WTC11 (cell line): ENCODE measurements at regions not wholly inside any gene's neighbourhood (a gene's known extent, or its start where the extent isn't known, plus 50 kb on each side); places are given as distances from the start of the nearest gene placed in this dataset.

Experiments
- CBFB ChIP-seq: sonication (generic); formaldehyde crosslinking; IDR thresholded peaks from 2 replicates; pipeline ENCODE4 v1.8.1; 2022; ENCODE audit warnings: mild to moderate bottlenecking, low read depth, missing genetic modification reagents
- MAX ChIP-seq: sonication (generic); formaldehyde crosslinking; IDR thresholded peaks from 2 replicates; pipeline ENCODE4 v1.8.0; 2022; ENCODE audit warnings: mild to moderate bottlenecking, missing genetic modification reagents
- NR1H2 ChIP-seq: sonication (generic); formaldehyde crosslinking; IDR thresholded peaks from 2 replicates; pipeline ENCODE4 v1.9.0; 2021; ENCODE audit warnings: mild to moderate bottlenecking, moderate library complexity, missing genetic modification reagents
- RELA ChIP-seq: sonication (generic); formaldehyde crosslinking; IDR thresholded peaks from 2 replicates; pipeline ENCODE4 v1.8.1; 2022; ENCODE audit warnings: missing genetic modification reagents, mild to moderate bottlenecking, borderline replicate concordance
- SP1 ChIP-seq: sonication (generic); formaldehyde crosslinking; conservative IDR thresholded peaks from 2 replicates; pipeline ENCODE4 v1.8.1; 2022; ENCODE audit warnings: missing genetic modification reagents
- ZNF121 ChIP-seq: sonication (generic); formaldehyde crosslinking; IDR thresholded peaks from 2 replicates; pipeline ENCODE4 v1.8.0; 2023; ENCODE audit warnings: missing genetic modification reagents
- ZNF232 ChIP-seq: sonication (generic); formaldehyde crosslinking; IDR thresholded peaks from 2 replicates; pipeline ENCODE4 v1.8.0; 2022; ENCODE audit warnings: mild to moderate bottlenecking, missing genetic modification reagents
- TF ChIP-seq, protein P1 (sequence below): fragments of 200-600 bp; IDR thresholded peaks from 2 replicates; pipeline ENCODE4 v1.8.0; 2022; ENCODE audit warnings: antibody characterized with exemption

DNA sequence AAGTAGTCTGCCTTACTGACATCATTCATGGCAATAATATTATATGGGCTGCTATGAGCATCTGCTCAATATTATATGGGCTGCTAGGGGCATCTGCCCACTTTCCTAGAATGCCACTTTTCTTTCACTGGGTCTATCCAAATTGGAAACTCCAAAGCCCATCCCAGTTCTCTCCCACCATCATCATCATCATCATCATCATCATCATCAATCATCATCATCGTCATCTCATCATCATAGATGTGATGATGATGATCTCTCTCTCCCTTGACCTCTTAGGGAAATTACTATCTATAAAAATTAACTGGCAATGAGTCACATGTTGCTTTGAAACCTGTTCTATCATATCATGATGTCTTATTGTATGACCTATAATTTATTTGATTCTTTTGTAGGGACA, 222.0 kb downstream of the TJP1 start:
- no peak for TF ChIP-seq RELA (CRISPR knock-in tag)
- TF ChIP-seq, protein P1, sequence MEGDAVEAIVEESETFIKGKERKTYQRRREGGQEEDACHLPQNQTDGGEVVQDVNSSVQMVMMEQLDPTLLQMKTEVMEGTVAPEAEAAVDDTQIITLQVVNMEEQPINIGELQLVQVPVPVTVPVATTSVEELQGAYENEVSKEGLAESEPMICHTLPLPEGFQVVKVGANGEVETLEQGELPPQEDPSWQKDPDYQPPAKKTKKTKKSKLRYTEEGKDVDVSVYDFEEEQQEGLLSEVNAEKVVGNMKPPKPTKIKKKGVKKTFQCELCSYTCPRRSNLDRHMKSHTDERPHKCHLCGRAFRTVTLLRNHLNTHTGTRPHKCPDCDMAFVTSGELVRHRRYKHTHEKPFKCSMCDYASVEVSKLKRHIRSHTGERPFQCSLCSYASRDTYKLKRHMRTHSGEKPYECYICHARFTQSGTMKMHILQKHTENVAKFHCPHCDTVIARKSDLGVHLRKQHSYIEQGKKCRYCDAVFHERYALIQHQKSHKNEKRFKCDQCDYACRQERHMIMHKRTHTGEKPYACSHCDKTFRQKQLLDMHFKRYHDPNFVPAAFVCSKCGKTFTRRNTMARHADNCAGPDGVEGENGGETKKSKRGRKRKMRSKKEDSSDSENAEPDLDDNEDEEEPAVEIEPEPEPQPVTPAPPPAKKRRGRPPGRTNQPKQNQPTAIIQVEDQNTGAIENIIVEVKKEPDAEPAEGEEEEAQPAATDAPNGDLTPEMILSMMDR: no peak
- no peak for TF ChIP-seq CBFB (CRISPR knock-in tag)
- no peak for TF ChIP-seq SP1 (CRISPR knock-in tag)
- no peak for TF ChIP-seq NR1H2 (CRISPR knock-in tag)
- no peak for TF ChIP-seq ZNF121 (CRISPR knock-in tag)
- no peak for TF ChIP-seq MAX (CRISPR knock-in tag)
- TF ChIP-seq ZNF232 (CRISPR knock-in tag): no peak
